Keratinocyte (primary cell): ENCODE measurements at regions not wholly inside any gene's neighbourhood (a gene's known extent, or its start where the extent isn't known, plus 50 kb on each side); places are given as distances from the start of the nearest gene placed in this dataset.

Experiments
- DNase-seq: peaks from one replicate; pipeline ENCODE4 v3.0.0-alpha.2; 2011; ENCODE audit warnings: low read depth, missing footprints, low spot score
- FAIRE-seq: peaks from 2 replicates; lab custom pipeline; 2011; peaks lifted over from hg19 to GRCh38; lab: Jason Lieb, UNC
- H2AFZ ChIP-seq: 2 replicates; pipeline ENCODE4 v1.6.0; 2012; ENCODE audit warnings: low read length, control low read depth, inconsistent platforms; ENCODE audit not compliant: control insufficient read depth
- H3K27ac ChIP-seq: 2 replicates; pipeline ENCODE4 v1.5.1; 2011; ENCODE audit warnings: low read length; ENCODE audit not compliant: control insufficient read depth, insufficient read depth
- H3K27me3 ChIP-seq: 3 replicates; pipeline ENCODE4 v1.6.0; 2011; ENCODE audit warnings: low read length; ENCODE audit not compliant: control insufficient read depth, insufficient read depth; ENCODE audit errors: extremely low read depth
- H3K36me3 ChIP-seq, 2 experiments: 2 replicates in 1 of 2; 3 replicates in 1 of 2; pipeline ENCODE4 v1.5.1; 2011; ENCODE audit warnings: low read length in 2 of 2, mild to moderate bottlenecking in 1 of 2; ENCODE audit not compliant: control insufficient read depth in 2 of 2, insufficient read depth in 2 of 2; ENCODE audit errors: extremely low read depth in 1 of 2
- H3K4me1 ChIP-seq: 3 replicates; pipeline ENCODE4 v1.5.1; 2011; ENCODE audit warnings: low read length; ENCODE audit not compliant: control insufficient read depth, insufficient read depth; ENCODE audit errors: extremely low read depth
- H3K4me2 ChIP-seq: 3 replicates; pipeline ENCODE4 v1.6.0; 2011; ENCODE audit warnings: low read depth, low read length; ENCODE audit not compliant: control insufficient read depth, insufficient read depth; ENCODE audit errors: extremely low read depth
- H3K4me3 ChIP-seq, 3 experiments: fragments of 200-600 bp in 1 of 3; sonication (generic) in 1 of 3; 2 replicates in 2 of 3; 3 replicates in 1 of 3; pipeline ENCODE4 v1.5.1; 2011 to 2016; ENCODE audit warnings: low read length in 3 of 3, mild to moderate bottlenecking in 3 of 3, control low read depth in 2 of 3, inconsistent platforms in 1 of 3, low read depth in 1 of 3, mixed read lengths in 1 of 3, mixed run types in 1 of 3, moderate library complexity in 1 of 3; ENCODE audit not compliant: control insufficient read depth in 2 of 3, insufficient read depth in 2 of 3; ENCODE audit errors: extremely low read depth in 1 of 3
- H3K79me2 ChIP-seq: 2 replicates; pipeline ENCODE4 v1.6.0; 2012; ENCODE audit warnings: low read length; ENCODE audit not compliant: control insufficient read depth, insufficient read depth
- H3K9ac ChIP-seq: 3 replicates; pipeline ENCODE4 v1.6.0; 2011; ENCODE audit warnings: low read length; ENCODE audit not compliant: control insufficient read depth, insufficient read depth; ENCODE audit errors: extremely low read depth
- H3K9me1 ChIP-seq: 3 replicates; pipeline ENCODE4 v1.6.0; 2011; ENCODE audit warnings: low read length; ENCODE audit not compliant: control insufficient read depth, insufficient read depth; ENCODE audit errors: extremely low read depth
- H3K9me3 ChIP-seq: 2 replicates; pipeline ENCODE4 v1.5.1; 2012; ENCODE audit warnings: low read depth, low read length; ENCODE audit not compliant: control insufficient read depth
- H4K20me1 ChIP-seq: 3 replicates; pipeline ENCODE4 v1.6.0; 2011; ENCODE audit warnings: low read length; ENCODE audit not compliant: control insufficient read depth, insufficient read depth; ENCODE audit errors: extremely low read depth
- EZH2 ChIP-seq: IDR thresholded peaks from one replicate; pipeline ENCODE4 v1.6.1; 2012; ENCODE audit warnings: inconsistent platforms, mild to moderate bottlenecking, low read length, moderate library complexity
- dilution Hi-C: fragments of 300-500 bp; cut with MboI; formaldehyde crosslinking; loops from one replicate; pipeline ENCODE4 v1.7.0; 2020; ENCODE audit warnings: low sequenced_read_pairs; ENCODE audit not compliant: extremely low pct_ligation_motif_present
- TF ChIP-seq, protein P1 (sequence below), 3 experiments: IDR thresholded peaks in 1 of 3; conservative IDR thresholded peaks in 1 of 3; optimal IDR thresholded peaks in 1 of 3; 2 replicates in 2 of 3; 3 replicates in 1 of 3; pipeline versions ENCODE3 to v1.5.1; 2011; ENCODE audit warnings: low read length in 3 of 3, mild to moderate bottlenecking in 3 of 3, moderate library complexity in 2 of 3, control low read depth in 1 of 3, inconsistent platforms in 1 of 3; ENCODE audit not compliant: insufficient read depth in 2 of 3; ENCODE audit errors: extremely low read depth in 1 of 3

DNA sequence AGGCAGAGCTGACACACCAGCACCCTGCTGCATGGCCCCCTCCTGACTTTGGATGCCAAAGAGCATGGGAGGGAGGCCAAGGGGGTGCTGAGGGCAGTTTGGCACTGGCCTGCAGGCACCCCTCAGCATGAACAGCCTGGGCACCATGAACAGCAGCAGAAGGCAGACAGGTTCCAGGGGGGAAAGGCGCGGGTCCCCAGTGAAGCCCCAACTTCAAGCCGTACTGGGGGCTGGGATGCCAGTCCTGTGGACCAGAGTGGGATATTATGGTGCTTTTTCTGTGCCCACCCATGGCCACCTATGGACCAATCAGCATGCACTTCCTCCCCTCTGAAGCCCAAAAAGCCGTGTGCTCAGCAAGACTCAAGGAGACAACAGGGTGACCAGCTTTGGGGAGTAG is 389.9 kb downstream of the TEX13C start:
- Histone ChIP-seq H4K20me1 (no peaks in the 10 kb centered on the region), H3K79me2 (no peaks in the 10 kb centered on the region), H3K4me3 (no peak overlapping the region), H3K4me2 (no peak overlapping the region), H3K36me3 (no peaks in the 10 kb centered on the region), H3K9me1 (no peaks in the 10 kb centered on the region), H3K9me3 (peaks cover 2% of the 10 kb centered on the region), H3K27ac (no peak overlapping the region), H3K9ac (no peak overlapping the region), H3K4me1 (no peaks in the 10 kb centered on the region), H2AFZ (no peak overlapping the region), H3K27me3 (no peaks in the 10 kb centered on the region)
- dilution Hi-C loops: no loop called here
- FAIRE-seq: no peak
- DNase-seq: no peak
- TF ChIP-seq EZH2: no peak
- TF ChIP-seq, protein P1, sequence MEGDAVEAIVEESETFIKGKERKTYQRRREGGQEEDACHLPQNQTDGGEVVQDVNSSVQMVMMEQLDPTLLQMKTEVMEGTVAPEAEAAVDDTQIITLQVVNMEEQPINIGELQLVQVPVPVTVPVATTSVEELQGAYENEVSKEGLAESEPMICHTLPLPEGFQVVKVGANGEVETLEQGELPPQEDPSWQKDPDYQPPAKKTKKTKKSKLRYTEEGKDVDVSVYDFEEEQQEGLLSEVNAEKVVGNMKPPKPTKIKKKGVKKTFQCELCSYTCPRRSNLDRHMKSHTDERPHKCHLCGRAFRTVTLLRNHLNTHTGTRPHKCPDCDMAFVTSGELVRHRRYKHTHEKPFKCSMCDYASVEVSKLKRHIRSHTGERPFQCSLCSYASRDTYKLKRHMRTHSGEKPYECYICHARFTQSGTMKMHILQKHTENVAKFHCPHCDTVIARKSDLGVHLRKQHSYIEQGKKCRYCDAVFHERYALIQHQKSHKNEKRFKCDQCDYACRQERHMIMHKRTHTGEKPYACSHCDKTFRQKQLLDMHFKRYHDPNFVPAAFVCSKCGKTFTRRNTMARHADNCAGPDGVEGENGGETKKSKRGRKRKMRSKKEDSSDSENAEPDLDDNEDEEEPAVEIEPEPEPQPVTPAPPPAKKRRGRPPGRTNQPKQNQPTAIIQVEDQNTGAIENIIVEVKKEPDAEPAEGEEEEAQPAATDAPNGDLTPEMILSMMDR (optimal IDR thresholded peaks at IDR 0.05 in 1 of 3, IDR thresholded peaks at IDR 0.05 in 1 of 3, conservative IDR thresholded peaks at IDR 0.05 in 1 of 3; ENCODE audit: extremely low read depth in 1 of 3, insufficient read depth in 2 of 3, low read length in 3 of 3): no peak

GRCh38 chrX:125710403-125711062 is 390.9 kb downstream of the TEX13C start:
- DNase-seq: no peak
- H3K36me3 ChIP-seq: no peaks in the 10 kb centered on the region
- dilution Hi-C loops: no loop called here
- no peak overlapping the region for H2AFZ ChIP-seq
- H3K27me3 ChIP-seq: no peaks in the 10 kb centered on the region
- no peak overlapping the region for H3K9ac ChIP-seq
- no peaks in the 10 kb centered on the region for H3K9me1 ChIP-seq
- no peak overlapping the region for H3K4me3 ChIP-seq
- TF ChIP-seq EZH2: no peak
- TF ChIP-seq, protein P1 (optimal IDR thresholded peaks at IDR 0.05 in 1 of 3, IDR thresholded peaks at IDR 0.05 in 1 of 3, conservative IDR thresholded peaks at IDR 0.05 in 1 of 3; ENCODE audit: extremely low read depth in 1 of 3, insufficient read depth in 2 of 3, low read length in 3 of 3): no peak
- H3K4me2 ChIP-seq: no peak overlapping the region
- peaks cover 2% of the 10 kb centered on the region for H3K9me3 ChIP-seq
- no peaks in the 10 kb centered on the region for H3K4me1 ChIP-seq
- no peaks in the 10 kb centered on the region for H3K79me2 ChIP-seq
- FAIRE-seq: no peak
- no peak overlapping the region for H3K27ac ChIP-seq
- no peaks in the 10 kb centered on the region for H4K20me1 ChIP-seq
